NCI-H2081 (cell line): ENCODE measurements at regions not wholly inside any gene's neighbourhood (a gene's known extent, or its start where the extent isn't known, plus 50 kb on each side); places are given as distances from the start of the nearest gene placed in this dataset.

ENCODE experiments used
- DNase-seq, 2 experiments: peaks; one replicate each; lab custom pipeline; 2025; lab: John Stamatoyannopoulos, UW

GRCh38 chrX:17922303-17922702 lies 61.2 kb upstream of the RAI2 start:
- DNase-seq: no peak

DNA sequence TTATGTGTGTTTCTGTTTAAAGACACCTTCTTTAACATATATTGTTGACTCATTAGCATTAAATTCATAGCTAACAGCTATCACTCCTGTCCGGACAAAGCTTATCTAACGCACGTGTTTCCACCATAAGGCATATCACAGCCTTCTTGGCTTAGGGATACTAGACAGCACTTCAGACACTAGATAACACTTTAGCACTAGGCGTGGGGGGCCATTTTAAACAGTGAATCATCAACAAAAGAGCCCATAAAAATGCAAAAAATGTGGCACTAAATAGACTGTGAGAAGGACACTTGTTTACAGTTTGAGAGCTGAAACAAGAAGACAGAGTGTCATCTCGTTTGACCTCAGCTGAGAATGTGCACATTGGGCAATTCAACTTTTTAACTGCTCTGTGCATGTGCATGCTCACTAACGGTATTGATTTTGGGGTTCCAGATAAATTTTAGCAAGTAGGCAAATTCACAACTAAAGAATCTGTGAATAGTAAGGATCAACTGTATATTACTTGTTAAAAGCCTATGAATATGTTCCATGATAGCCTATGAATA lies 58.9 kb upstream of the RAI2 start:
- no peak for DNase-seq

DNA sequence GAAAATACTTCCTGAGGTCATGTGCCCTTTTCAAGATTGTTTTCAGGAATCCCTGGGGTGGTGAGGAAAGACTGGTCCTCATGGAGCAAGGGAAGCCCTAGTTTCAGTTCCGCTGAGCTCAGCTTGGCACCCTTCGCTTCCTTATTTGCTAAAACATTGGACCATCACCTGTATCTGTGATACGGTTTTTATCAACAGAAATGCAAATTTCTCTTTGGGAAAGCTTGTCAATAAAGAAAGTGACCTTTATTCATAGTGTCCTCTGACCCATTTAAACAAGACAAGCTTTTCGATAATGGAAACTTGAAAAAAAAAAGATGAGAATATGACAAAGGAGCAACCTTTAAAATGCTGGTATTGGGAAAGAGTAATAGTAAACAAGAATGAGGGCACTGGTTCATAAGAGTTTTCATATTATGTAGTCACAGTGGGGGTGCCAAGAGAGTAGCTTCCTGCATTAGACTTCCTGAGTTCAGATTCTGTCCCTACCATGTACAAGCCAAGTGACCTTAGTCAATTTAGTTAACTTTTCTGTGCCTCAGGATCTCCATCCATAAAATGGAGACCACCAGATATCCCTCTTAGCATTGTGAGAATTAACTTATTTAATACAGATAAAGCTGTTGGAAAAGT lies 57.0 kb upstream of the RAI2 start:
- DNase-seq: no peak

GRCh38 chrX:17913801-17914200 lies 52.7 kb upstream of the RAI2 start:
- no peak for DNase-seq
